Mesenchymal stem cell (in vitro differentiated cells and primary cell): ENCODE measurements at regions not wholly inside any gene's neighbourhood (a gene's known extent, or its start where the extent isn't known, plus 50 kb on each side); places are given as distances from the start of the nearest gene placed in this dataset.

Experiments used
- DNase-seq: peaks from one replicate; pipeline ENCODE4 v3.0.0-alpha.2; 2013
- H2AFZ ChIP-seq: one replicate; pipeline ENCODE4 v1.6.1; 2013; ENCODE audit warnings: low read depth, mild to moderate bottlenecking, control low read depth, inconsistent platforms, low read length, moderate library complexity
- H2AK5ac ChIP-seq: 2 replicates; pipeline ENCODE4 v1.6.1; 2013; ENCODE audit warnings: low read length, moderate library complexity, mild to moderate bottlenecking, inconsistent platforms; ENCODE audit not compliant: severe bottlenecking
- H2BK120ac ChIP-seq: one replicate; pipeline ENCODE4 v1.6.1; 2013; ENCODE audit warnings: low read depth, mild to moderate bottlenecking, inconsistent platforms, low read length, moderate library complexity
- H2BK12ac ChIP-seq, 2 experiments: one replicate each; pipeline ENCODE4 v1.6.1; 2013; ENCODE audit warnings: inconsistent platforms in 2 of 2, low read length in 2 of 2, mild to moderate bottlenecking in 2 of 2, moderate library complexity in 2 of 2, control low read depth in 1 of 2
- H2BK15ac ChIP-seq: one replicate; pipeline ENCODE4 v1.6.1; 2013; ENCODE audit warnings: mild to moderate bottlenecking, low read depth, inconsistent platforms; ENCODE audit not compliant: poor library complexity, severe bottlenecking
- H2BK5ac ChIP-seq: 2 replicates; pipeline ENCODE4 v1.6.1; 2013; ENCODE audit warnings: low read depth, mild to moderate bottlenecking, low read length, control low read depth, inconsistent platforms; ENCODE audit not compliant: poor library complexity, severe bottlenecking
- H3K14ac ChIP-seq, 2 experiments: one replicate each; pipeline ENCODE4 v1.6.1; 2013; ENCODE audit warnings: inconsistent platforms in 2 of 2, low read length in 2 of 2, control low read depth in 1 of 2, mild to moderate bottlenecking in 1 of 2, moderate library complexity in 1 of 2
- H3K18ac ChIP-seq, 2 experiments: one replicate each; pipeline ENCODE4 v1.6.1; 2013; ENCODE audit warnings: inconsistent platforms in 2 of 2, low read length in 2 of 2, control low read depth in 1 of 2, low read depth in 1 of 2, mild to moderate bottlenecking in 1 of 2
- H3K23ac ChIP-seq, 2 experiments: one replicate each; pipeline ENCODE4 v1.6.1; 2013; ENCODE audit warnings: inconsistent platforms in 2 of 2, low read length in 2 of 2, mild to moderate bottlenecking in 2 of 2, moderate library complexity in 2 of 2, control low read depth in 1 of 2
- H3K27ac ChIP-seq: 2 replicates; pipeline ENCODE4 v1.5.1; 2013; ENCODE audit warnings: mild to moderate bottlenecking, moderate library complexity, low read length, control low read depth, inconsistent platforms; ENCODE audit not compliant: poor library complexity, severe bottlenecking
- H3K27me3 ChIP-seq, 2 experiments: 2 replicates each; pipeline versions ENCODE4 v1.6.1 to v1.7.0; 2013; ENCODE audit warnings: low read length in 2 of 2, mild to moderate bottlenecking in 2 of 2, moderate library complexity in 2 of 2, control low read depth in 1 of 2, inconsistent platforms in 1 of 2; ENCODE audit not compliant: control insufficient read depth in 1 of 2, insufficient read depth in 1 of 2
- H3K36me3 ChIP-seq, 2 experiments: 2 replicates each; pipeline versions ENCODE4 v1.6.1 to v1.7.0; 2013; ENCODE audit warnings: low read length in 2 of 2, control low read depth in 1 of 2, inconsistent platforms in 1 of 2, low read depth in 1 of 2, mild to moderate bottlenecking in 1 of 2; ENCODE audit not compliant: insufficient read depth in 2 of 2, control insufficient read depth in 1 of 2
- H3K4ac ChIP-seq, 2 experiments: one replicate each; pipeline ENCODE4 v1.6.1; 2013; ENCODE audit warnings: inconsistent platforms in 2 of 2, low read length in 2 of 2, mild to moderate bottlenecking in 2 of 2, moderate library complexity in 2 of 2, control low read depth in 1 of 2, low read depth in 1 of 2
- H3K4me1 ChIP-seq: 2 replicates; pipeline ENCODE4 v1.6.1; 2013; ENCODE audit warnings: low read depth, low read length, control low read depth; ENCODE audit not compliant: control insufficient read depth, insufficient read depth
- H3K4me2 ChIP-seq: 2 replicates; pipeline ENCODE4 v1.6.1; 2013; ENCODE audit warnings: low read length, mild to moderate bottlenecking, inconsistent platforms; ENCODE audit not compliant: poor library complexity, severe bottlenecking
- H3K4me3 ChIP-seq, 2 experiments: 2 replicates each; pipeline versions ENCODE4 v1.5.1 to v1.7.0; 2013; ENCODE audit warnings: low read length in 2 of 2, mild to moderate bottlenecking in 2 of 2, control low read depth in 1 of 2, low read depth in 1 of 2; ENCODE audit not compliant: insufficient read depth in 1 of 2
- H3K79me1 ChIP-seq: replicated peaks from 2 replicates; pipeline ENCODE4 v1.6.1; 2013; ENCODE audit warnings: mild to moderate bottlenecking, control low read depth, low read length, inconsistent platforms; ENCODE audit not compliant: poor library complexity, severe bottlenecking
- H3K9ac ChIP-seq: 2 replicates; pipeline ENCODE4 v1.7.0; 2013; ENCODE audit warnings: mild to moderate bottlenecking, low read length, moderate library complexity
- H3K9me3 ChIP-seq: 2 replicates; pipeline ENCODE4 v1.7.0; 2013; ENCODE audit warnings: mild to moderate bottlenecking, low read length; ENCODE audit not compliant: control insufficient read depth
- H4K8ac ChIP-seq: one replicate; pipeline ENCODE4 v1.6.1; 2013; ENCODE audit warnings: inconsistent platforms, mild to moderate bottlenecking, low read length, moderate library complexity
- H4K91ac ChIP-seq: one replicate; pipeline ENCODE4 v1.6.1; 2013; ENCODE audit warnings: mild to moderate bottlenecking, low read length, inconsistent platforms
- WGBS: methylation state at CpG from one replicate; pipeline ENCODE4 v1.1.7; 2013; ENCODE audit warnings: mixed read lengths; 5-methylcytosine and 5-hydroxymethylcytosine counted together

- Histone ChIP-seq H2BK120ac (no peak overlapping the region), H2BK12ac (no peak overlapping the region), H4K91ac (no peak overlapping the region), H4K8ac (no peak overlapping the region), H3K27me3 (no peaks in the 10 kb centered on the region), H3K4me1 (no peaks in the 10 kb centered on the region), H2BK15ac (no peak overlapping the region), H2AK5ac (no peak overlapping the region), H3K36me3 (no peaks in the 10 kb centered on the region), H3K27ac (no peak overlapping the region), H3K4ac (no peak overlapping the region), H3K79me1 (no peaks in the 10 kb centered on the region), H3K18ac (no peak overlapping the region), H3K9me3 (no peaks in the 10 kb centered on the region), H2BK5ac (no peak overlapping the region), H3K9ac (no peak overlapping the region), H3K4me2 (no peak overlapping the region), H3K14ac (no peak overlapping the region), H2AFZ (no peak overlapping the region), H3K23ac (no peak overlapping the region), H3K4me3 (no peak overlapping the region)
- no peak for DNase-seq
- WGBS = 91% methylated on average over 9 of the region's 10 CpGs
Measured at GRCh38 chr16:10333321-10334032, 52.4 kb upstream of the ATF7IP2 start.

- no peak overlapping the region for H2AFZ ChIP-seq
- H3K27ac ChIP-seq = no peak overlapping the region
- no peaks in the 10 kb centered on the region for H3K4me1 ChIP-seq
- H3K36me3 ChIP-seq = no peaks in the 10 kb centered on the region
- H2BK12ac ChIP-seq = no peak overlapping the region
- H3K4me3 ChIP-seq = no peak overlapping the region
- no peak for DNase-seq
- no peak overlapping the region for H2BK15ac ChIP-seq
- H3K4ac ChIP-seq = no peak overlapping the region
- no peak overlapping the region for H3K23ac ChIP-seq
- no peak overlapping the region for H2BK120ac ChIP-seq
- peaks cover 10% of the 10 kb centered on the region for H3K9me3 ChIP-seq
- no peaks in the 10 kb centered on the region for H3K27me3 ChIP-seq
- WGBS = 89% methylated on average over 12 of the region's 12 CpGs
- H4K8ac ChIP-seq = no peak overlapping the region
- no peak overlapping the region for H3K9ac ChIP-seq
- no peak overlapping the region for H2AK5ac ChIP-seq
- no peak overlapping the region for H3K4me2 ChIP-seq
- no peak overlapping the region for H3K18ac ChIP-seq
- H3K14ac ChIP-seq = no peak overlapping the region
- no peak overlapping the region for H4K91ac ChIP-seq
- H3K79me1 ChIP-seq = no peaks in the 10 kb centered on the region
- H2BK5ac ChIP-seq = no peak overlapping the region
Measured at GRCh38 chr16:10335681-10336080, 50.2 kb upstream of the ATF7IP2 start.
